ENCODE measurements at regions not wholly inside any gene's neighbourhood (a gene's known extent, or its start where the extent isn't known, plus 50 kb on each side); places are given as distances from the start of the nearest gene placed in this dataset.

GRCh38 chr16:26413780-26414179 is 652.9 kb upstream of the C16orf82 start:
- TF ChIP-seq CTCF (IDR thresholded peaks at IDR 0.05; ENCODE audit: low read depth, low read length) = no peak
- TF ChIP-seq EZH2phosphoT487 (IDR thresholded peaks at IDR 0.05; ENCODE audit: low read depth) = no peak

All from OCI-LY3 (cell line).